GM19025 (cell line): ENCODE measurements at regions not wholly inside any gene's neighbourhood (a gene's known extent, or its start where the extent isn't known, plus 50 kb on each side); places are given as distances from the start of the nearest gene placed in this dataset.
"Not testable (repeated sequence)": the region's sequence is repeated elsewhere in the genome, so short reads cannot be mapped to it uniquely, and the experiment has no call there.

Experiments
- ATAC-seq: cut with Tn5 transposase; IDR thresholded peaks from one replicate; pipeline ENCODE4 v1.9.1; 2021; ENCODE audit warnings: mild to moderate bottlenecking, low read depth, moderate library complexity; ENCODE audit not compliant: unreplicated experiment

- no peak for ATAC-seq
These were observed 63.1 kb upstream of the UNC93A start for GRCh38 chr6:167227984-167228383.

GRCh38 chr6:167229586-167229985 lies 61.5 kb upstream of the UNC93A start:
- no peak for ATAC-seq

DNA sequence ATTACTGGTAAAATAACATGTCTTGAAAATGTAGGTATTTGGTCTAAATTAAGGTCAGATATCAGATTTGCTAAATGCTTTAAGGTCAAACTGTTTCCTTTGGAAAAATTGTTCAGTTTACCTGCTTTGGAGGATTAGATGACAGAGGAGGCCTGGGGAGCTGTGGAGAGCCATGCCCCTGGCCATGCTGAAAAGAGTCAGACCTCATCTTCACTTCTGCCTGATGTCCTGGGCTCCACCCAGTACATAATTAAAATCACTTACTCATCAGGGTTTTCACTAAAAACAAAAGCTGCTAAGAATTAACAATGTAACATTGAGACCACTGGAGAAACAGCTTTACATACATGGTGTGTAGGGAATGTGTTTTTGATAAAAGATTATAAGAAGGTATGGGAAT lies 60.8 kb upstream of the UNC93A start:
- ATAC-seq, result no peak

- no peak for ATAC-seq
These were observed 58.8 kb upstream of the UNC93A start for GRCh38 chr6:167232356-167232755.

DNA sequence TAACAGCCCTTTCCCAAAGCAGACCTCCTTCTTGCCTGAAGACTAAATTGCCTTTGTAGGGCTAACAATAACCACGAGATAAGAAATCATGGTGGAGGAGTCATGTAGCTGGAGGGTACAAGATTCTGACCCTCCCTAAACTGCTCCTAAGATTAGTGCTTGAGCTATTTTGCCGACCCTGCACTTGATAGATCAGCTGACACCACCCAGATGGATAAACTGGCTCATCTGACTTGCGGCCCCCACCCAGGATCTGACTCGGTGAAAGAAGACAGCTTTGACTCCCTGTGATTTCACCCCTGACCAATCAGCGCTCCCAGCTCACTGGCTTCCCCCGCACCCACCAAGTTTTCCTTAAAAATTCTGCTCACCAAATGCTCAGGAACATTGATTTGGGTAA lies 57.6 kb upstream of the UNC93A start:
- no peak for ATAC-seq

GRCh38 chr6:167234576-167234975 lies 56.5 kb upstream of the UNC93A start:
- not testable (repeated sequence) for ATAC-seq

GRCh38 chr6:167235005-167235404 lies 56.1 kb upstream of the UNC93A start:
- no peak for ATAC-seq

- no peak for ATAC-seq
These were observed 55.5 kb upstream of the UNC93A start for GRCh38 chr6:167235421-167236238.

GRCh38 chr6:167236239-167236571 lies 54.9 kb upstream of the UNC93A start:
- ATAC-seq, result no peak

- ATAC-seq, result no peak
These were observed 53.5 kb upstream of the UNC93A start for GRCh38 chr6:167237438-167238145.

- no peak for ATAC-seq
These were observed 52.9 kb upstream of the UNC93A start for GRCh38 chr6:167238146-167238693.

DNA sequence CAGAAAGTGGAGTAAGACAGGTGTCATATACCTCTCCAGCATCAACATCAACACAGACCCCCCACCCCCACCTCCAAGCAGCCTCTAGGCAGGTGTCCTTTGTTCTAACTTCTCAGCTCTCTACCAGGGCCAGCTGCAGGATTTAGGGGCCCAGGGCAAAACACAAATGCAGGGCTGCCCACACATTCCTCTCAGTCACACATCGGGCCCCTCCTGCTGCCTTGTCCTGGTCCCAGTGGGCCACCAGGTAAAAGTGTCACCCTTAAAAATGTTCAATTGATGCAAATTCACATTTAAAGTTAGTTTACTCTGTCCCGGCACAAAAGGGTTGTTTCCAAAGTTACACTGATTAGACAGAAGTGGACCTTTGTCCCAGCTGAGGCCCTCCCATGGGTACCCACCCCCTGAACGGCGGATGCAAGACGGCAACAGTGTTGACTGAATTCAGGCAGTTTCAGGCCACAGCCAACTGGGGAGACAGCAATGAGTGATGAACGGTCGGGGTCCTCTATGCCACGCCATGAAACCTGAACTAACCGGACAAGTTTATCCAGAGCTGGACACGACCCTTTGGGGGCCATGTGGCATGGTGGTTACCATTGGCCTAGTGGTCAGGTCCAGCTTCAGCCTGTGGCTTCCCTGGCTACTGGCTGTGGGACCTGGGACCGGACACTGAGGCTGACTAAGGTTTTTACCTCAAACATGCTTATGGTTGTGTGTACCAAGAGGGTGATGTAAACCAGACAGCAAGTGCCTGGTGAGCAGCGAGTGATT lies 52.2 kb upstream of the UNC93A start:
- ATAC-seq, result no peak

GRCh38 chr6:167239470-167239869 lies 51.6 kb upstream of the UNC93A start:
- not testable (repeated sequence) for ATAC-seq

- no peak for ATAC-seq
These were observed 51.0 kb upstream of the UNC93A start for GRCh38 chr6:167240034-167240541.
